Testis (tissue), 2 donors: ENCODE measurements at regions not wholly inside any gene's neighbourhood (a gene's known extent, or its start where the extent isn't known, plus 50 kb on each side); places are given as distances from the start of the nearest gene placed in this dataset.

Source experiments
- DNase-seq: peaks from one replicate; pipeline ENCODE4 v3.0.0-alpha.2; 2019
- H3K27ac ChIP-seq, 2 donors: fragments of 200-600 bp; sonication (generic); one replicate each; pipeline ENCODE4 v1.5.1; 2019
- H3K27me3 ChIP-seq: fragments of 200-600 bp; sonication (generic); one replicate; pipeline ENCODE4 v1.5.1; 2019
- H3K36me3 ChIP-seq: fragments of 200-600 bp; sonication (generic); one replicate; pipeline ENCODE4 v1.5.1; 2017; ENCODE audit warnings: low read depth; ENCODE audit errors: missing control alignments
- H3K4me1 ChIP-seq: fragments of 200-600 bp; sonication (generic); one replicate; pipeline ENCODE4 v1.5.1; 2019
- H3K4me3 ChIP-seq, 2 donors: fragments of 200-600 bp; sonication (generic); one replicate each; pipeline ENCODE4 v1.5.1; 2017 to 2019
- H3K9me3 ChIP-seq: fragments of 200-600 bp; sonication (generic); one replicate; pipeline ENCODE4 v1.5.1; 2017
- CTCF ChIP-seq, 3 experiments: fragments of 450-650 bp in 2 of 3; fragments of 200-600 bp in 1 of 3; sonication (generic) in 1 of 3; IDR thresholded peaks; one replicate each; pipeline ENCODE4 v1.5.1; 2016 to 2019; ENCODE audit warnings: antibody characterized with exemption in 3 of 3, mild to moderate bottlenecking in 2 of 3, moderate library complexity in 1 of 3
- POLR2A ChIP-seq: fragments of 450-650 bp; IDR thresholded peaks from one replicate; pipeline ENCODE4 v1.6.1; 2017; ENCODE audit warnings: antibody characterized with exemption, mild to moderate bottlenecking, moderate library complexity
- WGBS, 2 donors: methylation state at CpG; one replicate each; pipeline ENCODE4 v1.1.5; 2018; 5-methylcytosine and 5-hydroxymethylcytosine counted together
- intact Hi-C: fragments of 100-400 bp; cut with DNase I; formaldehyde crosslinking; loops from one replicate; pipeline ENCODE4 v1.15.1; 2023; ENCODE audit warnings: low total_unique reads

GRCh38 chr9:20048437-20048836 lies 259.6 kb upstream of the SLC24A2 start:
- no peaks in the 10 kb centered on the region for H3K27me3 ChIP-seq
- no peaks in the 10 kb centered on the region for H3K4me1 ChIP-seq
- intact Hi-C loops: no loop called here
- H3K36me3 ChIP-seq: no peaks in the 10 kb centered on the region
- DNase-seq: no peak
- no peak overlapping the region for H3K4me3 ChIP-seq
- no peaks in the 10 kb centered on the region for H3K9me3 ChIP-seq
- TF ChIP-seq CTCF (IDR thresholded peaks at IDR 0.05): no peak
- no peak for TF ChIP-seq POLR2A
- WGBS, 2 donors: 53 to 75% methylated on average over 2 of the region's 2 CpGs
- H3K27ac ChIP-seq: no peak overlapping the region

DNA sequence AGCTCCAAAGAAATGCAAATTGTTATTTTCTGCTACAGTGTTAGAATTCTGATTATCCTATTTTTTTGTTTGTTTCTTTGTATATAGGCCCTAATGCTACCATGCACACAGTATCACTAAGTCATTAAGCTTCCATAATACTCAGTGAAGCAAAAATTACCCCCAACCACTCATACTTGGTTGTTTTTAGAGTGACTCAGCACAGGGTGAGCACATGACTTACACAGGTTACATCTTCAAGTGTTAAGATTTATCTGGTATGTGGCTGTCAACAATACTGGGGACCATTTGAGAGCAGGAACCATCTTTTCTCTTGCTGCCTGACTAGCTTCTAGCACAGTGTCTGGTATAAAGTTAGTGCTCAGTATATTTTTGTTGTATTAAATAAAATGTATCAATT lies 255.8 kb upstream of the SLC24A2 start:
- TF ChIP-seq CTCF (IDR thresholded peaks at IDR 0.05) (no peak), POLR2A (no peak)
- intact Hi-C loops: no loop called here

DNA sequence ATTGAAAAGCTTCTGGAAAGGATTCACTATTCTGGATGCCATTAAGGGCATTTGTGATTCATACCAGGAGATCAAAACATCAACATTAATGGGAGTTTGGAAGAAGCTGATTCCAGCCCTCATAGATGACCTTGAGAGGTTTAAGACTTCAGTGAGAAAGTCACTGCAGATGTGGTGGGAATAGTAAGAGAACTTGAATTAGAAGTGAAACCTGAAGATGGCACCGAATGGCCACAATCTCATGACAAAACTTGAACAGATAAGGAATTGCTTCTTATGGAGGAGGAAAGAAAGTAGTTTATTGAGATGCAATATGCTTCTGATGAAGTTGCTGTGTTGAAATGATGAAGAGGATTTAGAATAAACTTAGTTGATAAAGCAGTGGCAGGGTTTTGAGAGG lies 254.6 kb upstream of the SLC24A2 start:
- WGBS, 2 donors: 56 to 65% methylated on average over 1 of the region's 1 CpG
- no peaks in the 10 kb centered on the region for H3K27me3 ChIP-seq
- TF ChIP-seq CTCF (IDR thresholded peaks at IDR 0.05): no peak
- TF ChIP-seq POLR2A: no peak
- no peak for DNase-seq
- intact Hi-C loops: no loop called here
- H3K9me3 ChIP-seq: no peaks in the 10 kb centered on the region
- no peak overlapping the region for H3K27ac ChIP-seq
- no peak overlapping the region for H3K4me3 ChIP-seq
- no peaks in the 10 kb centered on the region for H3K36me3 ChIP-seq
- H3K4me1 ChIP-seq: no peaks in the 10 kb centered on the region

More for the DNA sequence above, 255.8 kb upstream of the SLC24A2 start:
- DNase-seq: no peak
- Histone ChIP-seq H3K27ac (no peak overlapping the region), H3K36me3 (no peaks in the 10 kb centered on the region), H3K4me3 (no peak overlapping the region), H3K27me3 (no peaks in the 10 kb centered on the region), H3K4me1 (no peaks in the 10 kb centered on the region), H3K9me3 (no peaks in the 10 kb centered on the region)

GRCh38 chr9:20043035-20043434 lies 254.2 kb upstream of the SLC24A2 start:
- TF ChIP-seq POLR2A: no peak
- TF ChIP-seq CTCF (IDR thresholded peaks at IDR 0.05): no peak
- H3K9me3 ChIP-seq: no peaks in the 10 kb centered on the region
- DNase-seq: no peak
- no peak overlapping the region for H3K27ac ChIP-seq
- intact Hi-C loops: no loop called here
- no peaks in the 10 kb centered on the region for H3K27me3 ChIP-seq
- WGBS, 2 donors: 91% methylated on average over 3 of the region's 3 CpGs
- H3K36me3 ChIP-seq: no peaks in the 10 kb centered on the region
- H3K4me3 ChIP-seq: no peak overlapping the region
- no peaks in the 10 kb centered on the region for H3K4me1 ChIP-seq

GRCh38 chr9:20042128-20042711 lies 253.4 kb upstream of the SLC24A2 start:
- Histone ChIP-seq H3K27me3 (no peaks in the 10 kb centered on the region), H3K4me1 (no peaks in the 10 kb centered on the region), H3K4me3 (no peak overlapping the region), H3K36me3 (no peaks in the 10 kb centered on the region), H3K9me3 (no peaks in the 10 kb centered on the region), H3K27ac (no peak overlapping the region)
- DNase-seq: no peak
- TF ChIP-seq CTCF (IDR thresholded peaks at IDR 0.05) (no peak), POLR2A (no peak)
- intact Hi-C loops: no loop called here
